Left lung (tissue), 4 donors: ENCODE measurements at regions not wholly inside any gene's neighbourhood (a gene's known extent, or its start where the extent isn't known, plus 50 kb on each side); places are given as distances from the start of the nearest gene placed in this dataset.

ENCODE experiments used
- ATAC-seq: fragments of 200-7000 bp; cut with Tn5 transposase; one replicate; pipeline ENCODE4 v1.9.1; 2020; ENCODE audit warnings: moderate library complexity
- DNase-seq, 4 donors: peaks; one replicate each; pipeline ENCODE4 v3.0.0-alpha.2; 2013 to 2020
- H3K27ac ChIP-seq, 2 donors: fragments of 200-600 bp; sonication (generic) in 1 of 2; one replicate each; pipeline versions ENCODE4 v1.5.0 to v1.8.0; 2020 to 2021
- H3K27me3 ChIP-seq, 2 donors: fragments of 200-600 bp; sonication (generic) in 1 of 2; one replicate each; pipeline versions ENCODE4 v1.5.0 to v1.8.0; 2020 to 2021
- H3K36me3 ChIP-seq, 2 donors: fragments of 200-600 bp; sonication (generic) in 1 of 2; one replicate each; pipeline versions ENCODE4 v1.5.0 to v1.8.0; 2020 to 2021
- H3K4me1 ChIP-seq, 2 donors: fragments of 200-600 bp; one replicate each; pipeline ENCODE4 v1.8.0; 2021
- H3K4me3 ChIP-seq, 2 donors: fragments of 200-600 bp; sonication (generic) in 1 of 2; one replicate each; pipeline versions ENCODE4 v1.5.0 to v1.8.0; 2020 to 2021; ENCODE audit warnings: mild to moderate bottlenecking in 1 of 2
- H3K9me3 ChIP-seq, 2 donors: fragments of 200-600 bp; sonication (generic) in 1 of 2; one replicate each; pipeline versions ENCODE4 v1.5.0 to v1.8.0; 2020 to 2021
- CTCF ChIP-seq, 2 donors: fragments of 200-600 bp; sonication (generic) in 1 of 2; IDR thresholded peaks; one replicate each; pipeline versions ENCODE4 v1.5.0 to v1.8.0; 2021; ENCODE audit warnings: antibody characterized with exemption in 2 of 2
- intact Hi-C, 2 donors: fragments of 100-400 bp; cut with DNase I; formaldehyde crosslinking; loops; one replicate each; pipeline versions ENCODE4 v1.11.2 to v1.14.2; 2022
- donor health status: DM: no; HTN: yes; CAD: no.
- donor health status: DM: no; HTN: no; CAD: no.

GRCh38 chr11:25435197-25435596, 896.7 kb upstream of the ANO3 start:
- Histone ChIP-seq H3K4me1 (no peaks in the 10 kb centered on the region), H3K27ac (no peak overlapping the region), H3K36me3 (no peaks in the 10 kb centered on the region), H3K4me3 (no peak overlapping the region), H3K27me3 (no peaks in the 10 kb centered on the region), H3K9me3 (no peaks in the 10 kb centered on the region)
- no peak for TF ChIP-seq CTCF (IDR thresholded peaks at IDR 0.05)
- ATAC-seq = no peak
- no peak for DNase-seq
- intact Hi-C loops = no loop called here

- no peak for TF ChIP-seq CTCF (IDR thresholded peaks at IDR 0.05)
- DNase-seq = no peak
- intact Hi-C loops = no loop called here
Observed at GRCh38 chr11:25436326-25436725, 895.6 kb upstream of the ANO3 start.

GRCh38 chr11:25441421-25441820, 890.5 kb upstream of the ANO3 start:
- DNase-seq = peak in 1 of 4 donors; percentile 61
- no peak for ATAC-seq
- Histone ChIP-seq H3K4me1 (no peaks in the 10 kb centered on the region), H3K27ac (no peak overlapping the region), H3K9me3 (no peaks in the 10 kb centered on the region), H3K27me3 (no peaks in the 10 kb centered on the region), H3K4me3 (no peak overlapping the region), H3K36me3 (no peaks in the 10 kb centered on the region)
- intact Hi-C loops = no loop called here
- no peak for TF ChIP-seq CTCF (IDR thresholded peaks at IDR 0.05)

More at GRCh38 chr11:25436326-25436725, 895.6 kb upstream of the ANO3 start:
- Histone ChIP-seq H3K27ac (no peak overlapping the region), H3K36me3 (no peaks in the 10 kb centered on the region), H3K27me3 (no peaks in the 10 kb centered on the region), H3K4me1 (no peaks in the 10 kb centered on the region), H3K4me3 (no peak overlapping the region), H3K9me3 (no peaks in the 10 kb centered on the region)
- ATAC-seq = no peak

GRCh38 chr11:25449091-25449490, 882.8 kb upstream of the ANO3 start:
- no peaks in the 10 kb centered on the region for H3K4me1 ChIP-seq
- H3K4me3 ChIP-seq = no peak overlapping the region
- H3K27ac ChIP-seq = no peak overlapping the region
- no peak for DNase-seq
- no peak for TF ChIP-seq CTCF (IDR thresholded peaks at IDR 0.05)
- ATAC-seq = no peak
- no peaks in the 10 kb centered on the region for H3K36me3 ChIP-seq
- no peaks in the 10 kb centered on the region for H3K27me3 ChIP-seq
- intact Hi-C loops = no loop called here
- H3K9me3 ChIP-seq = no peaks in the 10 kb centered on the region

GRCh38 chr11:25453471-25453870, 878.5 kb upstream of the ANO3 start:
- intact Hi-C loops = no loop called here
- no peak for ATAC-seq

More at GRCh38 chr11:25453471-25453870, 878.5 kb upstream of the ANO3 start:
- no peaks in the 10 kb centered on the region for H3K4me1 ChIP-seq
- no peaks in the 10 kb centered on the region for H3K27me3 ChIP-seq
- H3K9me3 ChIP-seq = no peaks in the 10 kb centered on the region
- no peak for DNase-seq
- no peak overlapping the region for H3K4me3 ChIP-seq
- no peak for TF ChIP-seq CTCF (IDR thresholded peaks at IDR 0.05)
- no peak overlapping the region for H3K27ac ChIP-seq
- no peaks in the 10 kb centered on the region for H3K36me3 ChIP-seq
